Fibroblast of lung (primary cell): ENCODE measurements at regions not wholly inside any gene's neighbourhood (a gene's known extent, or its start where the extent isn't known, plus 50 kb on each side); places are given as distances from the start of the nearest gene placed in this dataset.
"Not testable (repeated sequence)": the region's sequence is repeated elsewhere in the genome, so short reads cannot be mapped to it uniquely, and the experiment has no call there.

Experiments
- EZH2 ChIP-seq: IDR thresholded peaks from 2 replicates; pipeline ENCODE4 v1.5.1; 2012; ENCODE audit warnings: low read length, control low read depth, mild to moderate bottlenecking; ENCODE audit errors: missing control alignments
- TF ChIP-seq, protein P1 (sequence below), 2 donors: IDR thresholded peaks in 1 of 2; conservative IDR thresholded peaks in 1 of 2; 1 replicate in 1 of 2; 2 replicates in 1 of 2; pipeline ENCODE4 v1.5.1; 2011 to 2012; ENCODE audit warnings: low read length in 2 of 2, control low read depth in 1 of 2, inconsistent platforms in 1 of 2, low read depth in 1 of 2, mild to moderate bottlenecking in 1 of 2

DNA sequence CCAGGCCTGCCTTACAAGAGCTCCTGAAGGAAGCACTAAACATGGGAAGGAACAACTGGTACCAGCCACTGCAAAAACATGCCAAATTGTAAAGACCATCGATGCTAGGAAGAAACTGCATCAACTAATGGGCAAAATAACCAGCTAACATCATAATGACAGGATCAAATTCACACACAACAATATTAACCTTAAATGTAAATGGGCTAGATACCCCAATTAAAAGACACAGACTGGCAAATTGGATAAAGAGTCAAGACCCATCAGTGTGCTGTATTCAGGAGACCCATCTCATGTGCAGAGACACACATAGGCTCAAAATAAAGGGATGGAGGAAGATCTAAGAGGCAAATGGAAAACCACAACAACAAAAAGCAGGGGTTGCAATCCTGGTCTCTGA lies 75.8 kb downstream of the ELAPOR2 start:
- TF ChIP-seq, protein P1, sequence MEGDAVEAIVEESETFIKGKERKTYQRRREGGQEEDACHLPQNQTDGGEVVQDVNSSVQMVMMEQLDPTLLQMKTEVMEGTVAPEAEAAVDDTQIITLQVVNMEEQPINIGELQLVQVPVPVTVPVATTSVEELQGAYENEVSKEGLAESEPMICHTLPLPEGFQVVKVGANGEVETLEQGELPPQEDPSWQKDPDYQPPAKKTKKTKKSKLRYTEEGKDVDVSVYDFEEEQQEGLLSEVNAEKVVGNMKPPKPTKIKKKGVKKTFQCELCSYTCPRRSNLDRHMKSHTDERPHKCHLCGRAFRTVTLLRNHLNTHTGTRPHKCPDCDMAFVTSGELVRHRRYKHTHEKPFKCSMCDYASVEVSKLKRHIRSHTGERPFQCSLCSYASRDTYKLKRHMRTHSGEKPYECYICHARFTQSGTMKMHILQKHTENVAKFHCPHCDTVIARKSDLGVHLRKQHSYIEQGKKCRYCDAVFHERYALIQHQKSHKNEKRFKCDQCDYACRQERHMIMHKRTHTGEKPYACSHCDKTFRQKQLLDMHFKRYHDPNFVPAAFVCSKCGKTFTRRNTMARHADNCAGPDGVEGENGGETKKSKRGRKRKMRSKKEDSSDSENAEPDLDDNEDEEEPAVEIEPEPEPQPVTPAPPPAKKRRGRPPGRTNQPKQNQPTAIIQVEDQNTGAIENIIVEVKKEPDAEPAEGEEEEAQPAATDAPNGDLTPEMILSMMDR (conservative IDR thresholded peaks at IDR 0.05 in 1 of 2, IDR thresholded peaks at IDR 0.05 in 1 of 2; ENCODE audit: low read depth in 1 of 2, low read length in 2 of 2): not testable (repeated sequence)
- not testable (repeated sequence) for TF ChIP-seq EZH2
